Uterus (tissue), 3 donors: ENCODE measurements at regions not wholly inside any gene's neighbourhood (a gene's known extent, or its start where the extent isn't known, plus 50 kb on each side); places are given as distances from the start of the nearest gene placed in this dataset.

ENCODE experiments used
- DNase-seq, 2 donors: peaks; one replicate each; pipeline ENCODE4 v3.0.0-alpha.2; 2019 to 2020
- H3K27ac ChIP-seq, 2 donors: fragments of 200-600 bp; sonication (generic); 1 replicate in 1 of 2; 2 replicates in 1 of 2; pipeline ENCODE4 v1.5.1; 2016 to 2018
- H3K27me3 ChIP-seq, 2 donors: fragments of 200-600 bp; sonication (generic); one replicate each; pipeline ENCODE4 v1.5.1; 2018 to 2019; ENCODE audit warnings: control low read depth in 1 of 2
- H3K36me3 ChIP-seq, 2 donors: fragments of 200-600 bp; sonication (generic); one replicate each; pipeline ENCODE4 v1.5.1; 2019; ENCODE audit warnings: control low read depth in 1 of 2
- H3K4me1 ChIP-seq, 2 donors: fragments of 200-600 bp; sonication (generic); one replicate each; pipeline ENCODE4 v1.5.1; 2018 to 2019; ENCODE audit warnings: control low read depth in 1 of 2
- H3K4me3 ChIP-seq, 2 donors: fragments of 200-600 bp; sonication (generic); 1 replicate in 1 of 2; 2 replicates in 1 of 2; pipeline ENCODE4 v1.5.1; 2018 to 2019; ENCODE audit warnings: mild to moderate bottlenecking in 1 of 2
- H3K9me3 ChIP-seq, 2 donors: fragments of 200-600 bp; sonication (generic); one replicate each; pipeline ENCODE4 v1.5.1; 2019; ENCODE audit warnings: control low read depth in 1 of 2
- CTCF ChIP-seq, 4 experiments: fragments of 200-600 bp in 2 of 4; fragments of 450-650 bp in 2 of 4; sonication (generic) in 2 of 4; IDR thresholded peaks; one replicate each; pipeline ENCODE4 v1.5.1; 2016 to 2019; ENCODE audit warnings: antibody characterized with exemption in 4 of 4, mild to moderate bottlenecking in 2 of 4, moderate library complexity in 1 of 4
- POLR2A ChIP-seq, 2 donors: fragments of 450-650 bp; IDR thresholded peaks; one replicate each; pipeline ENCODE4 v1.6.1; 2016; ENCODE audit warnings: antibody characterized with exemption in 2 of 2, mild to moderate bottlenecking in 1 of 2, moderate library complexity in 1 of 2
- intact Hi-C: fragments of 100-400 bp; cut with DNase I; formaldehyde crosslinking; loops from one replicate; pipeline ENCODE4 v1.15.1; 2023; ENCODE audit warnings: low total_unique reads
- donor health status: DM: yes; HTN: yes; CAD: no.

- H3K4me1 ChIP-seq: no peaks in the 10 kb centered on the region
- TF ChIP-seq CTCF (IDR thresholded peaks at IDR 0.05): no peak
- TF ChIP-seq POLR2A (IDR thresholded peaks at IDR 0.05): no peak
- intact Hi-C loops: no loop called here
- no peaks in the 10 kb centered on the region for H3K9me3 ChIP-seq
- no peaks in the 10 kb centered on the region for H3K27me3 ChIP-seq
- no peaks in the 10 kb centered on the region for H3K36me3 ChIP-seq
- DNase-seq: no peak
- no peak overlapping the region for H3K27ac ChIP-seq
- H3K4me3 ChIP-seq: no peak overlapping the region
These were observed 235.7 kb upstream of the RAB4A start for GRCh38 chr1:229035054-229035747.

- intact Hi-C loops: no loop called here
- no peaks in the 10 kb centered on the region for H3K4me1 ChIP-seq
- no peak for DNase-seq
- no peak overlapping the region for H3K4me3 ChIP-seq
- H3K27ac ChIP-seq: no peak overlapping the region
- no peak for TF ChIP-seq CTCF (IDR thresholded peaks at IDR 0.05)
- no peaks in the 10 kb centered on the region for H3K9me3 ChIP-seq
- H3K27me3 ChIP-seq: no peaks in the 10 kb centered on the region
- H3K36me3 ChIP-seq: no peaks in the 10 kb centered on the region
These were observed 235.2 kb upstream of the RAB4A start for GRCh38 chr1:229035748-229036082.

DNA sequence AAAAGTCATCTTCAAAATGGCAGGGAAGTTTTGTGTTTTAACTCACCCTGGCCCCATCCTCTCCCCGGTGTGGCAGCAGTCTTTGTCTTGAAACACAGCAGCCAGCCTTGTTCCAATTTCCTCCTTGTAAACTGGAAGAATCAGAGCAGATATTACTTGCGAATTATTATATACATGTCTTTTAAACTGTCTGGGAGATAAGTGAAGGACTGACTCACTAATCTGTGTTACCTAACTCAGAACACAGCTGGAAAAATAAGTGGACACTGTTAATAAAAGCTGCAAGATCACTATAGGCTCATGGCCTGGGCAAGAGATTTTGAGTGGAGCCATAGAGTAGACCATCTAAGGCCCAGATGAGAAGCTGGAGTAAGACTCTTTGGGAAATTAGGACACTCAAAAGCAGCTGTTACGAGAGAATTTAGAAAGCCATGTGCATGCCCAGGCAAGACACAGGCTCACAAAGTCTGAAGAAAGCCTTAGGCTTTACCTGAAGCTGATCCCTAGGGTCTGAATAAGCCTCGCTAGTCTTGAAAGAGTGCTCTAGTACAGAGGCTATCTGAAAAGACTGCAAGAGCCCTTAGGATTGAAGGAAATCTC, 233.0 kb upstream of the RAB4A start:
- intact Hi-C loops: no loop called here
- no peak for DNase-seq
- TF ChIP-seq CTCF (IDR thresholded peaks at IDR 0.05) (no peak), POLR2A (IDR thresholded peaks at IDR 0.05) (no peak)

GRCh38 chr1:229040630-229041358, 230.1 kb upstream of the RAB4A start:
- Histone ChIP-seq H3K4me1 (no peaks in the 10 kb centered on the region), H3K27me3 (no peaks in the 10 kb centered on the region), H3K36me3 (no peaks in the 10 kb centered on the region), H3K27ac (no peak overlapping the region), H3K9me3 (no peaks in the 10 kb centered on the region), H3K4me3 (no peak overlapping the region)
- no peak for DNase-seq
- intact Hi-C loops: no loop called here
- no peak for TF ChIP-seq POLR2A (IDR thresholded peaks at IDR 0.05)
- TF ChIP-seq CTCF (IDR thresholded peaks at IDR 0.05): no peak

More for the DNA sequence above, 233.0 kb upstream of the RAB4A start:
- Histone ChIP-seq H3K4me1 (no peaks in the 10 kb centered on the region), H3K36me3 (no peaks in the 10 kb centered on the region), H3K9me3 (no peaks in the 10 kb centered on the region), H3K4me3 (no peak overlapping the region), H3K27me3 (no peaks in the 10 kb centered on the region), H3K27ac (no peak overlapping the region)

- no peaks in the 10 kb centered on the region for H3K9me3 ChIP-seq
- DNase-seq: no peak
- H3K4me1 ChIP-seq: no peaks in the 10 kb centered on the region
- H3K27ac ChIP-seq: no peak overlapping the region
- TF ChIP-seq POLR2A (IDR thresholded peaks at IDR 0.05) (no peak), CTCF (IDR thresholded peaks at IDR 0.05) (no peak)
- H3K27me3 ChIP-seq: no peaks in the 10 kb centered on the region
- no peaks in the 10 kb centered on the region for H3K36me3 ChIP-seq
- intact Hi-C loops: no loop called here
- no peak overlapping the region for H3K4me3 ChIP-seq
These were observed 229.0 kb upstream of the RAB4A start for GRCh38 chr1:229041946-229042345.
